Keratinocyte (primary cell): ENCODE measurements at regions not wholly inside any gene's neighbourhood (a gene's known extent, or its start where the extent isn't known, plus 50 kb on each side); places are given as distances from the start of the nearest gene placed in this dataset.

ENCODE experiments used
- CTCF ChIP-seq, 3 experiments: IDR thresholded peaks in 1 of 3; conservative IDR thresholded peaks in 1 of 3; optimal IDR thresholded peaks in 1 of 3; 2 replicates in 2 of 3; 3 replicates in 1 of 3; pipeline versions ENCODE3 to v1.5.1; 2011; ENCODE audit warnings: low read length in 3 of 3, mild to moderate bottlenecking in 3 of 3, moderate library complexity in 2 of 3, control low read depth in 1 of 3, inconsistent platforms in 1 of 3; ENCODE audit not compliant: insufficient read depth in 2 of 3; ENCODE audit errors: extremely low read depth in 1 of 3
- EZH2 ChIP-seq: IDR thresholded peaks from one replicate; pipeline ENCODE4 v1.6.1; 2012; ENCODE audit warnings: inconsistent platforms, mild to moderate bottlenecking, low read length, moderate library complexity

- TF ChIP-seq CTCF (optimal IDR thresholded peaks at IDR 0.05 in 1 of 3, IDR thresholded peaks at IDR 0.05 in 1 of 3, conservative IDR thresholded peaks at IDR 0.05 in 1 of 3; ENCODE audit: extremely low read depth in 1 of 3, insufficient read depth in 2 of 3, low read length in 3 of 3) (no peak), EZH2 (no peak)
Observed at GRCh38 chr6:147874322-147874721, 365.8 kb downstream of the SAMD5 start.
